ENCODE measurements at regions not wholly inside any gene's neighbourhood (a gene's known extent, or its start where the extent isn't known, plus 50 kb on each side); places are given as distances from the start of the nearest gene placed in this dataset.
"Not testable (repeated sequence)": the region's sequence is repeated elsewhere in the genome, so short reads cannot be mapped to it uniquely, and the experiment has no call there.

DNA sequence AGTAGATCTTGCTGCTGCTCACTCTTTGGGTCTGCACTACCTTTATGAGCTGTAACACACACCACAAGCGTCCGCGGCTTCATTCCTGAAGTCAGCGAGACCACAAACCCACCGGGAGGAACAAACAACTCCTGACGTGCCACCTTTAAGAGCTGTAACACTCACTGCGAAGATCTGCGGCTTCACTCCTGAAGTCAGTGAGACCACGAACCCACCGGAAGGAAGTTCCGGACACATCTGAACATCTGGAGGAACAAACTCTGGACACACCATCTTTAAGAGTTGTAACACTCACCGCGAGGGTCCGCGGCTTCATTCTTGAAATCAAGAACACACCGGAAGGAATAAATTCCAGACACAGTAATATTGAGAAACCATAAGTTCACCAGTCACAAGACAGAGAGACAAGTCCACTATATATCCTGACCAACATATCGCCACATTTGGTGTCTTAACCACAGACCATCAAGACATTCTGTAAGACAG is 58.4 kb upstream of the RNF38 start:
- TF ChIP-seq, protein P1, sequence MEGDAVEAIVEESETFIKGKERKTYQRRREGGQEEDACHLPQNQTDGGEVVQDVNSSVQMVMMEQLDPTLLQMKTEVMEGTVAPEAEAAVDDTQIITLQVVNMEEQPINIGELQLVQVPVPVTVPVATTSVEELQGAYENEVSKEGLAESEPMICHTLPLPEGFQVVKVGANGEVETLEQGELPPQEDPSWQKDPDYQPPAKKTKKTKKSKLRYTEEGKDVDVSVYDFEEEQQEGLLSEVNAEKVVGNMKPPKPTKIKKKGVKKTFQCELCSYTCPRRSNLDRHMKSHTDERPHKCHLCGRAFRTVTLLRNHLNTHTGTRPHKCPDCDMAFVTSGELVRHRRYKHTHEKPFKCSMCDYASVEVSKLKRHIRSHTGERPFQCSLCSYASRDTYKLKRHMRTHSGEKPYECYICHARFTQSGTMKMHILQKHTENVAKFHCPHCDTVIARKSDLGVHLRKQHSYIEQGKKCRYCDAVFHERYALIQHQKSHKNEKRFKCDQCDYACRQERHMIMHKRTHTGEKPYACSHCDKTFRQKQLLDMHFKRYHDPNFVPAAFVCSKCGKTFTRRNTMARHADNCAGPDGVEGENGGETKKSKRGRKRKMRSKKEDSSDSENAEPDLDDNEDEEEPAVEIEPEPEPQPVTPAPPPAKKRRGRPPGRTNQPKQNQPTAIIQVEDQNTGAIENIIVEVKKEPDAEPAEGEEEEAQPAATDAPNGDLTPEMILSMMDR (conservative IDR thresholded peaks at IDR 0.05; ENCODE audit: low read depth, low read length), result not testable (repeated sequence)
- not testable (repeated sequence) for TF ChIP-seq EZH2 (IDR thresholded peaks at IDR 0.05; ENCODE audit: borderline replicate concordance, low read depth, low read length, poor library complexity, severe bottlenecking)
